ENCODE measurements at regions not wholly inside any gene's neighbourhood (a gene's known extent, or its start where the extent isn't known, plus 50 kb on each side); places are given as distances from the start of the nearest gene placed in this dataset.
"Not testable (repeated sequence)": the region's sequence is repeated elsewhere in the genome, so short reads cannot be mapped to it uniquely, and the experiment has no call there.

GRCh38 chr10:3662775-3663174 is 122.2 kb downstream of the KLF6 start:
- in situ Hi-C loops (cut with HindIII; ENCODE audit: low sequenced_read_pairs), result no loop called here

DNA sequence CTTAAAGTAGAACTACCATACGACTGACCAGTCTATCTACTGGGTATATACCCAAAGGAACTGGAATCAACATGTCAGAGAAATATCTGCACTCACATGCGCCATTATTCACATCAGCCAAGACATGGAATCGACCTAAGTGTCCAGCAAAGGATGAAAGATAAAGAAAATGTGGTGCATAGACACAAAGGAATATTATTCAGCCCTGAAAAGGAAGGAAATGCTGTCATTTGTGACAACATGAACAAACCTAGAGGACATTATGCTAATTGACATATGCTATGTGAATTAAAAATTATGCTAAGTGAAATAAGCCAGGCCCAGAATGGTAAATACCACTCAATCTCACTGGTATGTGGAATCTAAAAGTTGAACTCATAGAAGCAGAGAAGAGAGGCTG is 123.7 kb downstream of the KLF6 start:
- in situ Hi-C loops (cut with HindIII; ENCODE audit: low sequenced_read_pairs), result no loop called here

GRCh38 chr10:3660753-3661152 is 124.3 kb downstream of the KLF6 start:
- in situ Hi-C loops (cut with HindIII; ENCODE audit: low sequenced_read_pairs), result no loop called here

GRCh38 chr10:3659203-3659917 is 125.6 kb downstream of the KLF6 start:
- in situ Hi-C loops (cut with HindIII; ENCODE audit: low sequenced_read_pairs), result no loop called here

GRCh38 chr10:3658766-3659165 is 126.2 kb downstream of the KLF6 start:
- in situ Hi-C loops (cut with HindIII; ENCODE audit: low sequenced_read_pairs), result no loop called here

- in situ Hi-C loops (cut with HindIII; ENCODE audit: low sequenced_read_pairs), result no loop called here
Observed at GRCh38 chr10:3656214-3656613, 128.8 kb downstream of the KLF6 start.

DNA sequence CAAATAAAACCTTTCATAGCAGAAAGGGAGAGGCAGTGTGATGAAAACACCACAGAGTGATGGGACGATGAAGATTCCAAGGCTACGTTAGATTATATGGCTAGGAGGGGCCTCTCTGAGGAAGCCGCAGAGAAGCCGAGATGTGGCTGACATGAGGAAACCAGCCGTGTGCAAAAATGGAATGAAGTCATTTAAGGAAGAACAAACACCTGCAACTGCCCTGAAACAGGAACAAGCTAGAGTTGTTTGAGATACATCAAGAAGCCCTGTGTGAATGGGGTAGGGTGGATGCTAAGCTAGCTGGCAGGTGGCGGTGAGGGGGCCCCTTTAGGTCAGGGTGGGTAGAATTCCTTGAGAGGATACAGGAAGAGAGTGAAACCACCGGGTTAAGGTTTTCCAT is 129.5 kb downstream of the KLF6 start:
- in situ Hi-C loops (cut with HindIII; ENCODE audit: low sequenced_read_pairs), result no loop called here

DNA sequence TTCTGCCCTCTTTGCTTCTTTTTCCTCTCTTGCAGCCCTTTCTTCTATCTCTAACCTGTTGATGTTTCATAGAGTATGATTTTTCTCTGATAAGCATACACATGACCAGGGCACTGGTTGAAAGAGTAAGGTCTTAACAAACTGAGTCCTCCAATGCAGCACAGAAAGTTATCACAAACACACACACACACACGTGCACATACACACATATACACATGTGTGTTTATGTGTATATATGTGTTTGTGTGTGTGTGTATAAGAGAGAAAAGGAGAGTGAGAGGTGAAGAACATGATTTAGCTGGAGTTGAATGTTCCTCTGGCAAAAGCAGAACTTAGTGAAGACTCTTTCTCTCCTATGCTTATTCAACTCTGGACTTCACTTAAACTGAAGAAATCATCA is 130.0 kb downstream of the KLF6 start:
- in situ Hi-C loops (cut with HindIII; ENCODE audit: low sequenced_read_pairs), result no loop called here

DNA sequence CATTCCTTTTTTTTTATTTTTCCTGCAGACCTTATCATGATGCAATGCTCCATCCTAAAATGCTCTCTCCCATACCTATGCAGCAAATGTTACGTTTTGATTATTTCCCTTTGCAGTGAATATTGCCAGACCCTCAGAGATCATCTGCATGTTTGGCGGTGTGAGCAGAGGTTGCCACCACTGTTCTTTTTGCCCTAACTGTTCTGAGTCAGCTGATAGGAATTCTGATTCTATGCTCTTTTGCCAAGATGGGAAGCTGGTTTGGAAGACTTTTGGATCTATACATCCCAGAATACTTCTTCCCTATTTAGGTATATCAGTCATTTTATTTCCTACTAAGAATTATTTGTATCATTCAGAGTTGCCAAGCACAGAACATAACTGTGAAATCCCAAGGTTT is 130.5 kb downstream of the KLF6 start:
- in situ Hi-C loops (cut with HindIII; ENCODE audit: low sequenced_read_pairs), result no loop called here

DNA sequence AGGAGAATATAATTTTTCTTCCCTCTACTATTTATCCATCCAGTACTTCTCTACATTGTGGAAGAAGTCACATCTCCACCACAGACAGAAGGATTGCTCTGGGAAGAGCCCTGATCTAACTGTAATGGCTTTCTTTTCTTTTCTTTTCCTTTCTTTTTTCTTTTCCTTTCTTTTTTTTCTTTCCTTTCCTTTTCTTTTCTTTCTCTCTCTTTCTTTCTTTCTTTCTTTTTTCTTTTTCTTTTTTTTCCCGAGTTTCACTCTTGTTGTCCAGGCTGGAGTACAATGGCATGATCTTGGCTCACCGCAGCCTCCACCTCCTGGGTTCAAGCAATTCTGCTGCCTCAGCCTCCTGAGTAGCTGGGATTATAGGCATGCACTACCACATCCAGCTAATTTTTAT is 131.7 kb downstream of the KLF6 start:
- in situ Hi-C loops (cut with HindIII; ENCODE audit: low sequenced_read_pairs), result not testable (repeated sequence)

GRCh38 chr10:3652886-3653285 is 132.1 kb downstream of the KLF6 start:
- in situ Hi-C loops (cut with HindIII; ENCODE audit: low sequenced_read_pairs), result no loop called here

- in situ Hi-C loops (cut with HindIII; ENCODE audit: low sequenced_read_pairs), result no loop called here
Observed at GRCh38 chr10:3651969-3652653, 132.9 kb downstream of the KLF6 start.

- in situ Hi-C loops (cut with HindIII; ENCODE audit: low sequenced_read_pairs), result no loop called here
Observed at GRCh38 chr10:3648576-3648975, 136.4 kb downstream of the KLF6 start.

- in situ Hi-C loops (cut with HindIII; ENCODE audit: low sequenced_read_pairs), result no loop called here
Observed at GRCh38 chr10:3648170-3648569, 136.8 kb downstream of the KLF6 start.

DNA sequence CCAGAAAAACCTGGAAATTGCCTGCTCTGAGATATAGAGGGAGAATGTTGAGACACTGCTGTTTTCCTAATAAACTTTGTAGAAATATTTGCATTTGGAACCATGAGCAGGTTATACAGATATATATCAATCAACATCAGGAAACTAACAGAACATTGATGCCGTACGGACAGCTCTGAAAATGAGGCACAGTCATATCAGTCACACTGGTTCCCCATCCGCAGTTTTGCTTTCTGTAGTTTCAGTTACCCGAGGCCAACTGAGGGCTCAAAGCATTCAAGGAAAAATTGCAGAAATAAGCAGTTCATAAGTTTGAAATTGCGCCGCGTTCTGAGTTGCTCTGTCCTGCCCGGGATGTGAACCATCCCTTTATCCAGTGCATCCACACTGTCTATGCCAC is 137.9 kb downstream of the KLF6 start:
- in situ Hi-C loops (cut with HindIII; ENCODE audit: low sequenced_read_pairs), result no loop called here

- in situ Hi-C loops (cut with HindIII; ENCODE audit: low sequenced_read_pairs), result no loop called here
Observed at GRCh38 chr10:3645406-3645805, 139.6 kb downstream of the KLF6 start.

GRCh38 chr10:3640816-3641215 is 144.2 kb downstream of the KLF6 start:
- in situ Hi-C loops (cut with HindIII; ENCODE audit: low sequenced_read_pairs), result no loop called here

GRCh38 chr10:3639546-3639945 is 145.5 kb downstream of the KLF6 start:
- in situ Hi-C loops (cut with HindIII; ENCODE audit: low sequenced_read_pairs), result no loop called here

DNA sequence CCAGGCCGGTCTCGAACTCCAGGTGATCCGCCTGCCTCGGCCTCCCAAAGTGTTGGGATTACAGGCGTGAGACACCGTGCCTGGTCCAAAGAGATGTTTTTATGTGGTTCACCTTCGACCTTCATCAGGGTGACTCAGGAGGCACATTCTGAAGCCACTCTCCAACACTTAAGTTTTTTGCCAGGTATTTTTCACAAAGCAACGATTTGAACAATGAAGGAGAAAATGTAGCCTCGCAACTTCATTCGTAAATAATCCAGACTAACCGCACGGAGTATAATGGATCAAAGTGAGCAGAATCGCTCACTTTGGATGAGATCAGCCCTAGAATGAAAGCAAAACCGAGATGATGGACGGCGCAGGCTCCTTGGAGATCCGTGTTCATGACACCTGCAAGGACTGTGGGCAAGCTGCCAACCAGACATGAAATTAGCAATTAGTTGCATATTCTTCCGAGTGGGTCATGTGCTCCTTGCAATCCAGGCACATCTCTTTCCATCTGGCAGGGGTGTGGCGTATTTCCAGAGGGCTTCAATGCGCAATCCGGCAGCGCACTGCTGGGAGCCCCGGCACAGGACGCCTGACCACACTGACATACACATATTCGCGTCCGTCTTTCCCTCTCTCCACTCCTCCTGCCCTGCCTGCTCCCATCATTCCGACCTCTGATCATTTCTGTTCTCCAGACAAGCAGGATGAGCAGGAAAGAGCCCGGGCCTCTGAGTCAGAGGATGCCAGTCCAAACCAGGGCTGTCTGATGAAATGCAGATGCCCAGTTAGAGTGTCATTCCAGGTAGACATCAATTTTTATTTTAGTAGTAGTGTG is 148.4 kb downstream of the KLF6 start:
- in situ Hi-C loops (cut with HindIII; ENCODE audit: low sequenced_read_pairs), result no loop called here

DNA sequence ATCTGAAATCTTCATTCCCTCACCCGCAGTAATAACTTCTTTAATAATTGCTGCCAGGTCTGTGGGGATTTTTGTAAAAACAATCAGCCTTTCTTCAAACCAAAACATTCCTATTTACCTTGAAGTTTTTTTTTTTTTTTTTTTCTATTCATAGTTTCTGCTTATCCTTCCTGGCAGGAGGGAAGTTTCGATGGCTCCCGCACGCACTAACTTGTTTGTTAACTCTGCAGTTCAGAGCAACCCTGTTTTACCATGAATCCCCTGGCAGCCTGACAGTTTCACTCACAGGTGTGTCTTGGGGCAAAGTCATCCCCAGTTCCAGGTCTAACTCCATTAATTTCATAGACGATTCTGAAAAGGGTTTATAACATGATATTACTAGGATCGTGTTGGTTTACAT is 149.3 kb downstream of the KLF6 start:
- in situ Hi-C loops (cut with HindIII; ENCODE audit: low sequenced_read_pairs), result no loop called here

DNA sequence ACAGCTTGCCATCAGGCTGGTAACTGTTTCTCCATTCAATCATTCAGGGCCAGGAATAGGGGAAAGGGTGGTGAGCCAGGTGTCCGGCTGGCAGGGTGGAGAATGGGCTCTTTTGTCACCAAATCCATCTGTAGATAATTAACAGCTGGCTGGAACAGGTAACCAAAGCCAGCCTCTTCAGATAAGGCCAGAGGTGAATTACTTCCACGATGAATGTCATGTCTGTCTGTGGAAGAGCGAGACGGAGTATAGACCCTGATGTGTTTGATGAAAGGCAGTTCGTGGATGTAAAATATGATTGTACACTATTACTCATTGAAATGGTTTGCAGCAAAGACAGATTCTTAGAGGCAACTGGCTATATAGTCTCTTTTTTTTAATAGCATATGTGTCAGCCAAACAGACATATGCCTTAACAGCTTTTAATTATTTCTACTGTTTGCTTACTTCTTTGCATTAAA is 149.8 kb downstream of the KLF6 start:
- in situ Hi-C loops (cut with HindIII; ENCODE audit: low sequenced_read_pairs), result no loop called here

GRCh38 chr10:3634646-3635045 is 150.4 kb downstream of the KLF6 start:
- in situ Hi-C loops (cut with HindIII; ENCODE audit: low sequenced_read_pairs), result loop anchor here (5.0 kb wide), 1 partner anchor 33 kb away; no protein-coding TSS in a partner anchor

All from endothelial cell of hepatic sinusoid (primary cell).